Neural progenitor cell (in vitro differentiated cells): ENCODE measurements at regions not wholly inside any gene's neighbourhood (a gene's known extent, or its start where the extent isn't known, plus 50 kb on each side); places are given as distances from the start of the nearest gene placed in this dataset.

Experiments used
- CTCF ChIP-seq: fragments of 200-600 bp; sonication (generic); IDR thresholded peaks from 2 replicates; pipeline ENCODE4 v1.5.1; 2017; ENCODE audit warnings: antibody characterized with exemption, mild to moderate bottlenecking
- EZH2 ChIP-seq: fragments of 200-600 bp; sonication (generic); IDR thresholded peaks from 2 replicates; pipeline ENCODE4 v1.6.1; 2017; ENCODE audit warnings: antibody characterized with exemption, mild to moderate bottlenecking, moderate library complexity
- EZH2phosphoT487 ChIP-seq: fragments of 200-600 bp; sonication (generic); IDR thresholded peaks from 2 replicates; pipeline ENCODE4 v1.6.1; 2017; ENCODE audit warnings: antibody characterized with exemption

- TF ChIP-seq CTCF (no peak), EZH2phosphoT487 (no peak), EZH2 (no peak)
Observed at GRCh38 chr18:10030816-10031541, 117.2 kb downstream of the VAPA start.
